ENCODE measurements at regions not wholly inside any gene's neighbourhood (a gene's known extent, or its start where the extent isn't known, plus 50 kb on each side); places are given as distances from the start of the nearest gene placed in this dataset.

- no peak for TF ChIP-seq POLR2AphosphoS5 (IDR thresholded peaks at IDR 0.05; ENCODE audit: low read depth, low read length)
- TF ChIP-seq TAF1 (IDR thresholded peaks at IDR 0.05; ENCODE audit: borderline replicate concordance, insufficient read depth, low read length), result no peak
These were observed 102.9 kb downstream of the ACER2 start for GRCh38 chr9:19511694-19512093.
